Uterus (tissue), 3 donors: ENCODE measurements at regions not wholly inside any gene's neighbourhood (a gene's known extent, or its start where the extent isn't known, plus 50 kb on each side); places are given as distances from the start of the nearest gene placed in this dataset.

ENCODE experiments used
- DNase-seq, 2 donors: peaks; one replicate each; pipeline ENCODE4 v3.0.0-alpha.2; 2019 to 2020
- H3K27ac ChIP-seq, 2 donors: fragments of 200-600 bp; sonication (generic); 1 replicate in 1 of 2; 2 replicates in 1 of 2; pipeline ENCODE4 v1.5.1; 2016 to 2018
- H3K27me3 ChIP-seq, 2 donors: fragments of 200-600 bp; sonication (generic); one replicate each; pipeline ENCODE4 v1.5.1; 2018 to 2019; ENCODE audit warnings: control low read depth in 1 of 2
- H3K36me3 ChIP-seq, 2 donors: fragments of 200-600 bp; sonication (generic); one replicate each; pipeline ENCODE4 v1.5.1; 2019; ENCODE audit warnings: control low read depth in 1 of 2
- H3K4me1 ChIP-seq, 2 donors: fragments of 200-600 bp; sonication (generic); one replicate each; pipeline ENCODE4 v1.5.1; 2018 to 2019; ENCODE audit warnings: control low read depth in 1 of 2
- H3K4me3 ChIP-seq, 2 donors: fragments of 200-600 bp; sonication (generic); 1 replicate in 1 of 2; 2 replicates in 1 of 2; pipeline ENCODE4 v1.5.1; 2018 to 2019; ENCODE audit warnings: mild to moderate bottlenecking in 1 of 2
- H3K9me3 ChIP-seq, 2 donors: fragments of 200-600 bp; sonication (generic); one replicate each; pipeline ENCODE4 v1.5.1; 2019; ENCODE audit warnings: control low read depth in 1 of 2
- CTCF ChIP-seq, 4 experiments: fragments of 200-600 bp in 2 of 4; fragments of 450-650 bp in 2 of 4; sonication (generic) in 2 of 4; IDR thresholded peaks; one replicate each; pipeline ENCODE4 v1.5.1; 2016 to 2019; ENCODE audit warnings: antibody characterized with exemption in 4 of 4, mild to moderate bottlenecking in 2 of 4, moderate library complexity in 1 of 4
- POLR2A ChIP-seq, 2 donors: fragments of 450-650 bp; IDR thresholded peaks; one replicate each; pipeline ENCODE4 v1.6.1; 2016; ENCODE audit warnings: antibody characterized with exemption in 2 of 2, mild to moderate bottlenecking in 1 of 2, moderate library complexity in 1 of 2
- intact Hi-C: fragments of 100-400 bp; cut with DNase I; formaldehyde crosslinking; loops from one replicate; pipeline ENCODE4 v1.15.1; 2023; ENCODE audit warnings: low total_unique reads
- donor health status: DM: yes; HTN: yes; CAD: no.

- TF ChIP-seq CTCF (IDR thresholded peaks at IDR 0.05) (no peak), POLR2A (IDR thresholded peaks at IDR 0.05) (no peak)
- Histone ChIP-seq H3K27ac (no peak overlapping the region), H3K4me3 (no peak overlapping the region), H3K36me3 (no peaks in the 10 kb centered on the region), H3K27me3 (no peaks in the 10 kb centered on the region), H3K9me3 (no peaks in the 10 kb centered on the region), H3K4me1 (no peaks in the 10 kb centered on the region)
- no peak for DNase-seq
- intact Hi-C loops, result no loop called here
These were observed 466.5 kb upstream of the PDZRN3 start for GRCh38 chr3:74091204-74091603.

GRCh38 chr3:74089814-74090213 is 465.1 kb upstream of the PDZRN3 start:
- Histone ChIP-seq H3K4me3 (no peak overlapping the region), H3K9me3 (no peaks in the 10 kb centered on the region), H3K4me1 (no peaks in the 10 kb centered on the region), H3K36me3 (no peaks in the 10 kb centered on the region), H3K27ac (no peak overlapping the region), H3K27me3 (no peaks in the 10 kb centered on the region)
- DNase-seq, result no peak
- intact Hi-C loops, result no loop called here
- no peak for TF ChIP-seq POLR2A (IDR thresholded peaks at IDR 0.05)
- TF ChIP-seq CTCF (IDR thresholded peaks at IDR 0.05), result no peak

GRCh38 chr3:74080056-74080461 is 455.3 kb upstream of the PDZRN3 start:
- no peaks in the 10 kb centered on the region for H3K4me1 ChIP-seq
- H3K27ac ChIP-seq, result no peak overlapping the region
- H3K36me3 ChIP-seq, result no peaks in the 10 kb centered on the region
- no peaks in the 10 kb centered on the region for H3K9me3 ChIP-seq
- DNase-seq, result no peak
- intact Hi-C loops, result no loop called here
- H3K27me3 ChIP-seq, result no peaks in the 10 kb centered on the region
- TF ChIP-seq POLR2A (IDR thresholded peaks at IDR 0.05), result no peak
- TF ChIP-seq CTCF (IDR thresholded peaks at IDR 0.05), result no peak
- no peak overlapping the region for H3K4me3 ChIP-seq

- no peaks in the 10 kb centered on the region for H3K9me3 ChIP-seq
- H3K27ac ChIP-seq, result no peak overlapping the region
- no peaks in the 10 kb centered on the region for H3K36me3 ChIP-seq
- H3K27me3 ChIP-seq, result no peaks in the 10 kb centered on the region
- no peak for DNase-seq
- intact Hi-C loops, result no loop called here
- H3K4me1 ChIP-seq, result no peaks in the 10 kb centered on the region
- TF ChIP-seq CTCF (IDR thresholded peaks at IDR 0.05) (no peak), POLR2A (IDR thresholded peaks at IDR 0.05) (no peak)
- no peak overlapping the region for H3K4me3 ChIP-seq
These were observed 450.5 kb upstream of the PDZRN3 start for GRCh38 chr3:74075241-74075640.

GRCh38 chr3:74074700-74075099 is 450.0 kb upstream of the PDZRN3 start:
- TF ChIP-seq POLR2A (IDR thresholded peaks at IDR 0.05), result no peak
- no peak for TF ChIP-seq CTCF (IDR thresholded peaks at IDR 0.05)
- no peaks in the 10 kb centered on the region for H3K36me3 ChIP-seq
- no peak overlapping the region for H3K27ac ChIP-seq
- no peaks in the 10 kb centered on the region for H3K9me3 ChIP-seq
- DNase-seq, result no peak
- intact Hi-C loops, result no loop called here
- H3K4me3 ChIP-seq, result no peak overlapping the region
- no peaks in the 10 kb centered on the region for H3K27me3 ChIP-seq
- no peaks in the 10 kb centered on the region for H3K4me1 ChIP-seq
